Inflammatory macrophage (primary cell): ENCODE measurements at regions not wholly inside any gene's neighbourhood (a gene's known extent, or its start where the extent isn't known, plus 50 kb on each side); places are given as distances from the start of the nearest gene placed in this dataset.
"Not testable (repeated sequence)": the region's sequence is repeated elsewhere in the genome, so short reads cannot be mapped to it uniquely, and the experiment has no call there.

Experiments used
- DNase-seq, 2 donors: peaks; one replicate each; pipeline ENCODE4 v3.0.0-alpha.2; 2020 to 2022

- DNase-seq = no peak
Measured at GRCh38 chrX:5695971-5696370, 532.7 kb downstream of the NLGN4X start.

GRCh38 chrX:5683996-5684395 is 544.7 kb downstream of the NLGN4X start:
- DNase-seq = no peak

GRCh38 chrX:5681159-5681558 is 547.5 kb downstream of the NLGN4X start:
- DNase-seq = peak in 1 of 2 donors; percentile 10

DNA sequence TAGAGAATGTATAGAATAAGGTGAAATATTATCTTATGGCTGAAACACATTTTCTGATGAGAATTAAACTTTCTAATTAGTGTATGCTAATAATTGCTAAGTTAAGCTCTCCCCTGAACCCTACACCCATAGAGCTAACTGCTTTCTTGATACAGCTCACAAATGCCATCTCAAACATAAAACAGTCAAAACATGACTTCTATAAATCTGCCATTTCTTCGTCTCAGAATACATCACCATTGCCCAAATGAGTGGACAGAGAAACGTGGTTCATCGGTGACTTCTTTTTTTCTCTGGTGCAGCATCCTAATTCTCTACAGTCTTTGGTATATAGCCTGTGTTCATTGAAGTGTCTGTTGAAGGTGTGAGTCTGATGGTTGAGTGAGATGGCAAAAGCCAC is 554.6 kb downstream of the NLGN4X start:
- DNase-seq = no peak

GRCh38 chrX:5672099-5672498 is 556.6 kb downstream of the NLGN4X start:
- no peak for DNase-seq

DNA sequence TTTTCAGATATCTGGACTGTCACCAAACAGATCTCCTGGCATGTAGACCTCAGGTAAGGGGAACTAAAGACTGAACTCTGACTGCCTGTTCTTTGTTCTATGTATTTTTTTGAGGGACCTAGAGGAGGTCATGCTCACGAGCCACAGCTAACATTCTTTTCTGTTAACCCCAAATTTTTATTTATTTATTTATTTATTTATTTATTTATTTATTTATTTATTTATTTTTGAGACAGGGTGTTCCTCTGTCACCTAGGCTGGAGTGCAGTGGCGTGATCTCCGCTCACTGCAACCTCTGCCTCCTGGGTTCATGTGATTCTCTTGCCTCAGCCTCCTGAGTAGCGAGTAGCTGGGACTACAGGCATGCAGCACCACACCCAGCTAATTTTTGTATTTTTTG is 562.0 kb downstream of the NLGN4X start:
- DNase-seq = not testable (repeated sequence)

DNA sequence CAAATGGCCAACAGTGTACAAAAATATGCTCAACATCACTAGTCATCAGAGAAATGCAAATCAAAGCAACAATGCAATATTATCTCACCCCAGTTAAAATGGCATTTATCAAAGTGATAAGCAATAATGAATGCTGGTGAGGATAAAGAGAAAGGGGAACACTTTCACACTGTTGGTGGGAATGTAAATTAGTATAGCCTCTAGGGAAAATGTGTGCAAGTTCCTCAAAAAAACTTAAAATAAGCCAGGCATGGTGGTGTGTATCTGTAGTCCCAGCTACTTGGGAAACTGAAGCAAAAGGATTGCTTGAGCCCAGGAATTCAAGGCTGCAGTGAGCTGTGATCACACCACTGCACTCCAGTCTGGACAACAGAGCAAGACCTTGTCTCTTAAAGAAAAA is 572.1 kb downstream of the NLGN4X start:
- no peak for DNase-seq

DNA sequence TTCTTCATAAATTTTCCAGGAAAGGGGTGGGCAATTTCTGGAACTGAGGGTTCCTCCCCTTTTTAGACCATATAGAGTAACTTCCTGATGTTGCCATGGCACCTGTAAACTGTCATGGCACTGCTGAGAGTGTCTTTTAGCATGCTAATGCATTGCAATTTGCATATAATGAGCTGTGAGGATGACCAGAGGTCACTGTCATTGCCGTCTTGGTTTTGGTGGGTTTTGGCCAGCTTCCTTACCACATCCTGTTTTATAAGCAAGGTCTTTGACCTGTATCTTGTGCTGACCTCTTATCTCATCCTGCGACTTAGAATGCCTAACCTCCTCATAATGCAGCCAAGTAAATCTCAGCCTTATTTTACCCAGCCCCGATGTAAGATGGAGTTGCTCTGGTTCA is 577.8 kb downstream of the NLGN4X start:
- no peak for DNase-seq

DNA sequence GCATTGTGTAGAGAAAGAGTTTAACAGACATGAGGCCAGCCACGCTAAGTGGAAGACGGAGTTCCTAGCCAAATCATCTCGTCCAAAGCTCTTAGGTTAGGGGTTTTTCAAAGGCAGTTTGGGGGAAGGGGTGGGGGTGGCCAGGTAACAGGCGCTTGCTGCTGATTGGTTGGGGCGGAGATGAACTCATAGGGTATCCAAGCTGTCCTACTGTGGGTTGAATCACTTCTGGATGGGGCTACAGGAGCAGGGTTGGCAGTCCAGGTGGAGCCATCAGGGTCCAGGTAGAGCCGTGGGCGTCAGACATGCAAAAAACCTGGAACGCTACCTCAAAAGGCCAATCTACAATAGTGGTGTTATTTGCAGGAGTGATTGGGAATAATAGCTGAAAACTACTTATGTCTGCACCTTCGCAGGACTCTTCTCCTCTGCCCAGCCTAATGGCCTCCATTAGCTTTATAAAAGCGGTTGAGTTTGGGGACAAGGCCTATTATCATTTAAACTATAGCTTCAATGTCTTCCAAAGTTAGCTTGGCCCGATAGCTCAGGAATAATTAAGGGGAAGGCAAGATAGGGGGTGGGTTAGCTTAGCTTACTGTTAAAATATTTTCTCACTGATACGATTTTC is 579.6 kb downstream of the NLGN4X start:
- no peak for DNase-seq

DNA sequence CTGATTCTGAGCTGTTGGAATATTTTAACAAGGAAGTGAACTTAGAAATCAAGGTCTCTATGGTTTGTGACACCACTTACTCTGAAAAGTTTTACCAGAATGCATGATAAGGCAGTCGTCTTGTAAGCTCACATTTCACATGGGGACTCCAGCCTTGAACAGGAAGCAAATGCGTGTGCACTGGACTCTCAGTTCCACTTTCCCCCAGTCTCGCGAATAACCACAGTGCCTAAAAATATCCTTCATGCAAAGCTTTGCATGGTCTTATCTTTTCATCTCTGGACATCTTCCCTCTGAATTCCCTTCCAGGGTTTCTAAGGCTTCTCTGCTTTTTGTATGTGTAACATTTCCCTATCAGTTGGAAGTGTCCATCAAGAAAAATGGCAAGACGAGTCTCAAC is 581.8 kb downstream of the NLGN4X start:
- peak in 1 of 2 donors; percentile 1 for DNase-seq

GRCh38 chrX:5644776-5645175 is 583.9 kb downstream of the NLGN4X start:
- DNase-seq = no peak

- no peak for DNase-seq
Measured at GRCh38 chrX:5640071-5640470, 588.6 kb downstream of the NLGN4X start.

DNA sequence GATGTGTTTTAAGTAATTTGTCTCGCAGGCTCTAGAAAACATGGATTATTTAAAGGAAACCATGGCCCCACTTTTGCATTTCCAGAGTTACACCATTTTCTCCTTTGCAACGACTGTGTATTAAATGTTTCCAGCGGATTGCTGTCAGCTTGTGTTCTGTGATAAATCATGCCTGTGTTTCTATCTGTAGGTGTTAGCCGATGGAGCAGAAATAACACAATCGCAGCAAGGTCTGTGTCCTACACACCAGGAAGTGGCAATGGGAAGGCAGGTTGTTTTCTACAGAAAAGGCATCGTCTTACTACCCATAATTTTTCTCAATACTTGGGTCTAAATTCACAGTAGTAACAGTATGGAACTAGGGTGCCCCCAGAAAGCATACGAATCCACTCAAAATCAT is 590.1 kb downstream of the NLGN4X start:
- DNase-seq = no peak

- DNase-seq = no peak
Measured at GRCh38 chrX:5632887-5633286, 595.8 kb downstream of the NLGN4X start.

DNA sequence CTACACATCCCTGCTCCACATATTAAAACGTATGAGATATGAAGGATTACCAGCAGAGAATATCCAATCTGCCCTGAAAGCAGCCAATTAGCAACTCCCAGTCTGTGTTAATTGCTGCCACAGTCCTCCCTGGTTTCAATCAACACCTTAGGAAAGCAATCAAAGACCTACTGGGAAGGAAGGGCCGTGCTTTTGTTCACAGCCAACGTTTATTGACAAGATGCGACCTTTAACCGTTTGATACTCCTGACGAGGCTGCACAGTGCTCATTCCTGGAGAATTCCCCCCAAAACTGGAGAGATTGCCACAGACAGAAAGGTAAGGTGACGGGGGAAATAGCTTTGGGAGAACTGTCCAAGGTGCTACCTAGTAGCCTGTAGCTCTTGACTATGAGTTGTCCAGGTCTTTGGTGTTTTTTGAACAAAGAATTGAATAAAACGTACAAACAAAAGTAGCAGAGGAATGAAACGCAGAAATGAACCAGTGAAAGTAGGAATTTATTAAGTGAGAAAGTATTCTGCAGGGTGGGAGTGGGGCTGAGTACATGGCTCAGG is 596.5 kb downstream of the NLGN4X start:
- DNase-seq = no peak

DNA sequence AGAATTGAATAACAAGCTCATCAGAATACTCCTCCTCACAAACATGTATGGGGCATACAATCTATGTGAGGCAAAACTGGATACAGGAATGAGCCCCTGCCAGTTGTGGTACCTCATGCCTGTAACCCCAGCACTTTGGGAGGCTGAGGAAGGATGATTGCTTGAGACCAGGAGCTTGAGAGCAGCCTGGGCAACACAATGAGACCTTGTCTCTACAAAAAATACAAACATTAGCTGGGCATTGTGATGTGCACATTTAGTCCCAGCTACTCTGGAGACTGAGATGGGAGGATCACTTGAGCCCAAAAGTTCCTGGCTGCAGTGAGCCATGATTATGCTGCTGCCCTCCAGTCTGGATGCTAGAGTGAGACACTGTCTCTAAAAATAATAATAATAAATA is 611.0 kb downstream of the NLGN4X start:
- no peak for DNase-seq

DNA sequence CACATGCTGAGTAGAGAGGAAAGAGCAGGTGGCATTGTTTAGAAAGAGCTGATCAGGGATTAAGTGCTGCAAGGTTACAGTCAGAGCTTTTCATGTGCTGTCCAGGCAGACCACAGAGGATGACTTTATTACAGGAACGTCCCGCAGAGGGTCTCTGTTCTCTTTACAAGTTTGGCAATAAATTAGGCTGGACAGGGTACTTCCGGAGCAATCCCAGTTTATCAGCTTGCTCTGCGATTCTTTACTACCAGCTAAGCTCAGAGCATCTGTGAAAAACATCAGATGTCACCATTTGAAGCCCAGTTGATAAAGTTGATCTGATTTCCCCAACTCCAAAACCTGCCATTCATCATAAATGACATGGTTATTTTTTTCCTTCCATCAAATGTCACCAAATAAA is 633.1 kb downstream of the NLGN4X start:
- no peak for DNase-seq

DNA sequence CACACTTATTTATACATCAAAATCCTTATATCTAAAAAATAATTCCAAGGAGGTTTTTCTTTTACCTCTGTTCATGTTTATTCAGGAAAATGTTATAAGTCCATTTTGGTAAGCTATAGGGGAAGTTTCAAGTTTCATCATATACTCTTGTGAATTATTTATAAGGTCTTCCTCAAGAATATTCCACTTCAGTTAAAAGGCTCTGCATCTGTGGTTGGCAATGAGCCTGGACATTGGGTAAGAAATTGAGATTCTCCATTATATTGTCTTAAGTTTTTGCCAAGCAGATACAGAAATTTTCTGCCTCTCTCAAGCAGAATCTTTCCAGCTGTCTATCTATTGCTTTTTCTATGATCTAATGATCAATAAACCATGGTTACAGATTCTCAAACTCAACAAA is 641.9 kb downstream of the NLGN4X start:
- no peak for DNase-seq

- no peak for DNase-seq
Measured at GRCh38 chrX:5575407-5575806, 653.3 kb downstream of the NLGN4X start.

DNA sequence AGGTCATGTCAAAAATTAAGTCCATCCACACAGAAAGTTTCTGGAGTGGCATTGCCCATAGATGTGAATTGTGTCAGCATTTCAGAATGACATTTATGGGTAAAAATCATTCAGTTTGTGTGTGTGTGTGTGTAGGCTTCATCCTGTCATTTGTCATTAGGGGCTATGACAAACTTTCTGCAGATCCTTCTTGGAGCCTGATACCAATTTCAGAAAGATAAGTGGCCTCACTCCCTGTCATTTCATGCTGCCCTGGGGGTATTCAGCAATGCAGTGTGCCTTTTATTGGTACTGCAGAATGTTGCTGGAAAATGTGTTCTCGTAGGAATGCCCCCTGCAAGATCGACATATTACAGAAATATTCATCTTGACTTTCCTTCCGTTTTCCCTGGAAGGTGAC is 659.7 kb downstream of the NLGN4X start:
- no peak for DNase-seq

GRCh38 chrX:5559386-5559785 is 669.3 kb downstream of the NLGN4X start:
- no peak for DNase-seq

GRCh38 chrX:5549512-5549911 is 679.2 kb downstream of the NLGN4X start:
- no peak for DNase-seq

- no peak for DNase-seq
Measured at GRCh38 chrX:5537098-5537497, 691.6 kb downstream of the NLGN4X start.

DNA sequence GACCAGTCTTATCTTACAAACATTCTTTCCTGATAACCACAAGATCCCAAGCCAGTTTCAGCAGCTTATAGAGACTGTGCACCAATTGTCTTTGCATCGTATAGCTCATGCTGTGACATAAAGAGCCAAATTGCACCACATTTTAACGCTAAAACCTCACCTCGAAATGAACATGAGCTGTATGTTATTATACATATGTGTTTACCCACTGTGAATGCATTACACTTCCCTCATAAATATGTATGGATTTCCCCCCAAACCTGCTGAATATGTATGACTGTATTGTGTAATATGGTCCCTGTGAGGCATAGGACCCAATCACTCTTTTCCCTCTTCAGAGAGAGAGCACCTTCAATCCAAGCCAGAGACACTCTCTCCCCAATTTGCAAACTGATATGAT is 692.4 kb downstream of the NLGN4X start:
- DNase-seq = no peak

- DNase-seq = no peak
Measured at GRCh38 chrX:5528057-5528456, 700.6 kb downstream of the NLGN4X start.
